ENCODE measurements at regions not wholly inside any gene's neighbourhood (a gene's known extent, or its start where the extent isn't known, plus 50 kb on each side); places are given as distances from the start of the nearest gene placed in this dataset.

GRCh38 chr6:95232446-95232845 lies 344.9 kb upstream of the MANEA start:
- H3K4me3 ChIP-seq, result no peak overlapping the region

DNA sequence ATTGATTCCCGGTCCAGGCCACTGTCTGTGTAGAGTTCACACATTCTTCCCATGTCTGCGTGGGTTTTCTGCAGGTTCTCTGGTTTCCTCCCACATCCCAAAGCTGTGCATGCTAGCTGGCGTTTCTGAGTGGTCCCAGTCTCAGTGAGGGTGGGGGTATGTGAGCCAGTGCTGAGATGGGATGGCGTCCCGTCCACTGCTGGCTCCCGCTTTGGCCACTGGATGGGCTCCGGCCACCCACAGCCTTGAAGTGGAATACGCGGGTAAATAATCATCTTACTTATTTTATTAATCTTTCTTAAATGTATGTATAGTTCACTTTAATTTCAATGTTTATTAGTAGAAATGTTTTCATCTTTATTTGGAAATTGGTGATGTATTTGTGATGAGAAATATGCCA lies 343.5 kb upstream of the MANEA start:
- no peak overlapping the region for H3K4me3 ChIP-seq
- H3K27ac ChIP-seq, result no peak overlapping the region

More at GRCh38 chr6:95232446-95232845, 344.9 kb upstream of the MANEA start:
- no peak overlapping the region for H3K27ac ChIP-seq

DNA sequence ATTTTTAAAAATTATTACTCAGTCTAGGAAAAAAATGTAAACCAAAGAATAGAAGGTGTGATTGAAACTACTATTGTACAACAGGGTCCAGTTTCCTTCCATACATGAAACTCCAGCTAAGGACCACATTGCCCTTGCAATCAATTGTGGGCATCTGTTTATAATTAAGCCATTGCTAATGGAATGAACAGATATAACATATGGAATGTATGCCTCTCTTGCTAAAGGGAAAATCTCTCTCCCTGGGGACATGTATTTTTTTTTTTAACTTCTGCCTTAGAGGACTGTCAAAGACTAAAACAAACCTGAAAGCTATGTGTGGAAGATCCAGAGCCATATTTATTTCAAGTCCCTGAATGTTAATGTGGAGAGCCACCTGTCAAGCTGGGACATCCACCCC lies 336.8 kb upstream of the MANEA start:
- H3K4me3 ChIP-seq, result no peak overlapping the region
- H3K27ac ChIP-seq, result no peak overlapping the region

GRCh38 chr6:95242560-95242959 lies 334.8 kb upstream of the MANEA start:
- no peak overlapping the region for H3K4me3 ChIP-seq
- H3K27ac ChIP-seq, result no peak overlapping the region

GRCh38 chr6:95243053-95243452 lies 334.3 kb upstream of the MANEA start:
- no peak overlapping the region for H3K4me3 ChIP-seq
- no peak overlapping the region for H3K27ac ChIP-seq

DNA sequence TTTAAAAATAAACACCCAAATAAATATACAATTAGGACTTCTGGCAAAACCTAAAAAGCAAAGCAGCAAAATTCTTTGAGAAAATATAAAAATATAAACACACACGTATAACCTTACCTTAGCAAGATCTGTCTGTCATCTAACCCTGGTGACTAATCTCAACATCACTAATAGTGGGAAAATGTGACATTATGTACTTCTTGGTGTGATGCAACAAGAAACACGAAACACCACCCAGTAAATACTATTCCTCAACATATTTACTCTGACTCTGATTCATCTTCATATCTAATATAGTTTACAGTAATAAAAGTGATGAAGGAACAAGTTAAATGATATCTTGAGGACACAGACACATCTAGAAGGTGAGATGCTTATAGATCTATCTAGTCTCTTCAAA lies 332.6 kb upstream of the MANEA start:
- Histone ChIP-seq H3K27ac (no peak overlapping the region), H3K4me3 (no peak overlapping the region)

DNA sequence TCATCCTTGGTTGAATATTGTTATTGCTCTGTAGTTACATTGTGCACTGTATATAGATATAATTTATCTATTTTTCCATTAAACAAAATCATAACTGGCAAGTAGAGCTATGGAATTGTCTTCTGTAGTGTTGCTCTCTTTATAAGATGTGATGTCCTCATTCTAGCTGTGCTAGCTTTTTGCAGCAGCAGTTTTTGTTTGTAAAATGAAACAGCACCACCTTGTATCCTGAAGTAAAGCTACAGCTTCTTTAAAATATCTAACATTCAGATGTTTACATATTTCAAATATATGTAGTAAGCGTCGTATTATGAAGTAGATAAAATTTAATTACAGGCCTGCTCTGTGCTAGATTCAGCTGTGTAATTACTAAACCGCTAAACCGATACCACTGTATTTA lies 328.8 kb upstream of the MANEA start:
- no peak overlapping the region for H3K27ac ChIP-seq
- H3K4me3 ChIP-seq, result no peak overlapping the region

GRCh38 chr6:95249175-95249574 lies 328.2 kb upstream of the MANEA start:
- Histone ChIP-seq H3K27ac (no peak overlapping the region), H3K4me3 (no peak overlapping the region)

DNA sequence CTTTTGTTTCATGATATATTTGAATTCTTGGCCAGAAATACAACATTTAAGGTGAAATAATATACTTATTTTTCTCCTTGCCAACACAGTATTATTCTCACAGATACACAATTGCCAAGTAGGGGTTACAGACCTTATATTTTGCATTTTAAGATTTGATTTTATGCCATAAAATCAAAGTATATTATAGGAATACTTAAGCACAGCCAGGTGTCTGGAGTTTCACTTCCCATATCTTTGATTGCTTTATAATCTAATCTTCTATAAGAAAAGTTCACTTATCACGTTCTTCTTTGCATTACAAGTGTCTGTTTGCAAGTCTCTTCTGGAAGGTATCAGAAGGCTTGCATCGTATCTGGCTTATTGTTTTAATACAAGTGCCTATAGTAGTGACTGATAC lies 327.7 kb upstream of the MANEA start:
- Histone ChIP-seq H3K27ac (no peak overlapping the region), H3K4me3 (no peak overlapping the region)

DNA sequence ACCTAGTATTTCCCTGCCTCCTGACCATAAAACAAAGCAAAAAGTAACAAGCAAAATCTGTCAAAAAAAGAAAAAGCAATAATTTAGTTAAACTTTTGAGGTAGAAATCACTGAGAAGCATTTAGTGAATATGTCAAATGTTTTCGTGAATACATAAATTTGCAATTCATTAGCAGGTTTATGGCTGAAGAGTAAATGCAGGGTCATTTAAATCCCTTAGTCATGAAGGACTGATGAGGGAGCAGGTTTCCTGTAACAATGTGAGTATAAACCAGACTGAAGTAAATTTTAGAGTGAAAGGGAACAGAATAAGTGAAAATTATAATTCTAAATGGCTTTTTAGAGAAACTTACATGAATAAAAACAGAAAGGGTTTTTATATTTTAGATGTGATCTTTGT lies 313.5 kb upstream of the MANEA start:
- Histone ChIP-seq H3K4me3 (no peak overlapping the region), H3K27ac (no peak overlapping the region)

- Histone ChIP-seq H3K4me3 (no peak overlapping the region), H3K27ac (no peak overlapping the region)
Measured at GRCh38 chr6:95266537-95267258, 310.6 kb upstream of the MANEA start.

DNA sequence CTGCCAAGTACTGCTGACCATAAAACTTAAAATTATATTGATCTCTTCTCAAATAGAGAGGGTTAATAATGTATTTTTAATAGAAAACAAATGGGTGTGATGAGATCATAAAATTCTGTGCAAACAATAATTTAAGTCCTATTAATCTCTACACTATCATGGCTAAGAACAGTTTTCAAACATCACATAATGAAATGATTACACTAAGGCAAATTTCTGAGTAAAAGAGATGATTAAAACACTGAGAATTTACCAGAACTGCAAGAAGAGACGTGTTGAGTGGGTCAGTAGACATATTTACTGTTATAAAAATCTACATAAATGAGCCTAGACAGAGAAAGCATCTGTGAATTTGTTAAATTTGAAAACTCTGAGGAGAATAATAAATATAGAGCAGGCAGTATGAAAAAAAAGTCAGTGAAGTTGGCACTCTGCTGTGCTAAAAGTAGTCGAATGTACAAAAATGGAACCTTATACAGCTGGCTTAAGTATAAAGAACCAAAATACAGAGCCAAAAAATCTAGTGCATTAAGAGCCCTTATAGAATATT lies 302.6 kb upstream of the MANEA start:
- H3K27ac ChIP-seq, result no peak overlapping the region
- H3K4me3 ChIP-seq, result no peak overlapping the region

DNA sequence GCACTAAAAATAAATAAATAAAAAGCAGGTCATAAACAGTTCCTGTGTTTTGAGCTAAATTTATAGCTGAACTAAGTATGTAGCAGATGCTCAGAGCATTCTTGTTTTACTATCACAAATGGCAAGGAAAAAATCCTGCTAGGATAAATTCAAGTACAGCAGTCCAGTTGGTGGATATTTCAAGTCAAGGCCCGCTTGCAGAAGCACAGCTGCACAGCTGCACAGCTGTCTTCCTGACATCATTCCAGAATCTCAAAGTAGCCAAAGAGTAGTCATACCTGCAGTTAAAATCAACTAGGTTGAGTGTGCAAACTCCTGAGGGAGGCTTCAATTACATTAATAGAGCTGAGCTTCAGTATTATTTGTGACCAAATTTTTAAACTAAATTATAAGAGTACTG lies 297.7 kb upstream of the MANEA start:
- H3K27ac ChIP-seq, result no peak overlapping the region
- H3K4me3 ChIP-seq, result no peak overlapping the region

DNA sequence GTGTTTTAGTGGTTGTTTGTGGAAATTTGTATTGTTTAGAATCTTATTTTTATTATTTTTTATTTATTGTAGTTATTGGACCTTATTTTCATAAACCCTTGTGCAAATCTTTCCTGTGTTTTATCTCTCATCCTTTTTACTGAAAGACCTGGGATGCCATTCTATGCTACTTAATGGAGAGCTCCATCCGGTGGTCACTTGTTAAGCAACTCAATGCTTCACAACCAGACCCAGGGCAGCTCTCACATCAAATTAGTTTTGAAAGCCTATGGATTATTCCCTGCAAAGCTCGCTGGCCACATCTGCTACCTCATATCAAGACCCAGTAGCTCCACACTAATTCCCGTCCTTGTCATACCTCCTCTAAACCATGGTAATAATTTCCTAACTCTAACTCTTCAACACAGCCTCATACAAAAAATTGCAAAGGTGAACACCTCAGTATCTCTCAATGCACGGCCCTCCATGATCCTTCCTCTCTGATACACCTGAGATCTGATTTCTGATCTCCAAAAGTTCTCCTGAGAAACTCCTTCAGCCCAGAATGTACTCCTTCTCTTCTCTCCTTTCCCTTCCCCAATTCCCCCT lies 296.6 kb upstream of the MANEA start:
- Histone ChIP-seq H3K27ac (no peak overlapping the region), H3K4me3 (no peak overlapping the region)

- Histone ChIP-seq H3K4me3 (no peak overlapping the region), H3K27ac (no peak overlapping the region)
Measured at GRCh38 chr6:95285881-95286280, 291.5 kb upstream of the MANEA start.

GRCh38 chr6:95286874-95287273 lies 290.5 kb upstream of the MANEA start:
- Histone ChIP-seq H3K4me3 (no peak overlapping the region), H3K27ac (no peak overlapping the region)

- Histone ChIP-seq H3K4me3 (no peak overlapping the region), H3K27ac (no peak overlapping the region)
Measured at GRCh38 chr6:95288251-95288650, 289.1 kb upstream of the MANEA start.

DNA sequence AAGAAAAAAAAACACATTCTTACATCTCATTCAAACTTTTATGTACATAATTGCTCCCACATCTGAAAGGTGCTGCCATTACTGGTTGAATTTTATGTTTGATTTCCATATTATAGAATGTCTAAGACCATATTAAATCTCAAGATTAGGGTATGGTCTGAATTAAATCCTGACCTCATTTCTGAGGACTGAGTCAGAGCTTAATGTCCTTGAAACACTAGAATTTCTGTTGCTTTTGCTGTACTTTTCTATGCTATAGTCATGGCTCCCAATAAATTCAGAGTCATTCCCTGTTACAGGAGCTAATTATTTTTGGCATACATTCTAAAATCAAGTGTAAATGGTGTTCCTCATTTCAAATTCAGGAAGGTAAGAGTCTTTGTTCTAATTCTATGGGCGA lies 285.3 kb upstream of the MANEA start:
- Histone ChIP-seq H3K27ac (no peak overlapping the region), H3K4me3 (no peak overlapping the region)

- no peak overlapping the region for H3K27ac ChIP-seq
- no peak overlapping the region for H3K4me3 ChIP-seq
Measured at GRCh38 chr6:95293257-95293656, 284.1 kb upstream of the MANEA start.

DNA sequence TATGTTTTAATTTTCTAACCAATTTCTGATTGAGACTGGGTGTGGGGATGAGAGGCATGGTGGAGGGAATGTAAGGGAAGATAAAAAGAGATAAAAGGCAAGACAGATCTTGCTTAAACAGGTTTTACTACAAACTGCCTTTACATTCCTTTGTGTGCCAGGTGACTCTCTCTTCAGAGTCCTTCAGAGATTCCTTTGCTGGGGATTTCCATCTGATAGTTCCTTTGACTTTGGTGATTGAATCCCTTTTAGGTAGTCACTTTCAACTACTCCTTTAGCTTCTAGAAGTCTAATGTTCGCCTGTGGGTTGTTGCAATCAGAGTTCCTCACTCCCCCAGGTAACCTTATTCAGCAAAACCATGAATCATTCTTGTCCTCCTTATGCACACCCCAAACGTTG lies 283.3 kb upstream of the MANEA start:
- H3K27ac ChIP-seq, result peak overlapping the region in 3 of 21 experiments; percentile 14 to 35 (median 33)
- no peak overlapping the region for H3K4me3 ChIP-seq

GRCh38 chr6:95309545-95309944 lies 267.8 kb upstream of the MANEA start:
- H3K4me3 ChIP-seq, result no peak overlapping the region
- no peak overlapping the region for H3K27ac ChIP-seq

DNA sequence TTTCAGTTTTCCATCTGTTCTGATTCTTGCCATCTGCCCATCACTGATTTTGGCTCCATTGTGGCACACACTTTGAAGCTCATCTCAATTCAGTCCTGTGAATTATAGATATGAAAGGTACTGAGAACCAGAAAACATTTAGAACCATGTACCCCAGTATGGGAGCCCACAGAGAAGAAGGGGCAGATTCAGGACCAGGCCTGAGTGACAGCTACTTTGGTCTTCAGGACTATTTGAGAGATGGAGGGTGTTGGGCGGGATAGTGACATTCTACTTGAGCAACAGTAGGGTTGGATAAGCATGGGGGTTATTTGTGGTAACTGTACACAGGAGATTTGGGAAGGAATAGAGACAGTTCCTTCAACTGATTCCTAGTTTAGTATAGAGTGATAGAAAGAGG lies 259.2 kb upstream of the MANEA start:
- no peak overlapping the region for H3K27ac ChIP-seq

More for the DNA sequence above, 259.2 kb upstream of the MANEA start:
- no peak overlapping the region for H3K4me3 ChIP-seq
